GM19025 (cell line): ENCODE measurements at regions not wholly inside any gene's neighbourhood (a gene's known extent, or its start where the extent isn't known, plus 50 kb on each side); places are given as distances from the start of the nearest gene placed in this dataset.

ENCODE experiments used
- ATAC-seq: cut with Tn5 transposase; IDR thresholded peaks from one replicate; pipeline ENCODE4 v1.9.1; 2021; ENCODE audit warnings: mild to moderate bottlenecking, low read depth, moderate library complexity; ENCODE audit not compliant: unreplicated experiment

- ATAC-seq = no peak
These were observed 605.2 kb upstream of the ID2 start for GRCh38 chr2:8076448-8077342.

GRCh38 chr2:8078705-8079104 lies 603.2 kb upstream of the ID2 start:
- no peak for ATAC-seq

GRCh38 chr2:8080063-8080462 lies 601.8 kb upstream of the ID2 start:
- ATAC-seq = no peak

- no peak for ATAC-seq
These were observed 600.7 kb upstream of the ID2 start for GRCh38 chr2:8081130-8081529.

- no peak for ATAC-seq
These were observed 599.0 kb upstream of the ID2 start for GRCh38 chr2:8082840-8083239.

- no peak for ATAC-seq
These were observed 595.5 kb upstream of the ID2 start for GRCh38 chr2:8086357-8086756.

- no peak for ATAC-seq
These were observed 594.9 kb upstream of the ID2 start for GRCh38 chr2:8086796-8087479.

- no peak for ATAC-seq
These were observed 594.4 kb upstream of the ID2 start for GRCh38 chr2:8087480-8087840.

GRCh38 chr2:8088810-8089209 lies 593.0 kb upstream of the ID2 start:
- ATAC-seq = no peak

GRCh38 chr2:8089596-8089995 lies 592.3 kb upstream of the ID2 start:
- ATAC-seq = no peak

GRCh38 chr2:8090748-8091700 lies 590.8 kb upstream of the ID2 start:
- no peak for ATAC-seq

- no peak for ATAC-seq
These were observed 587.3 kb upstream of the ID2 start for GRCh38 chr2:8094526-8094925.

GRCh38 chr2:8095978-8096377 lies 585.9 kb upstream of the ID2 start:
- ATAC-seq = no peak

- no peak for ATAC-seq
These were observed 585.4 kb upstream of the ID2 start for GRCh38 chr2:8096484-8096883.

GRCh38 chr2:8098476-8099266 lies 583.2 kb upstream of the ID2 start:
- no peak for ATAC-seq

GRCh38 chr2:8099267-8099582 lies 582.6 kb upstream of the ID2 start:
- no peak for ATAC-seq

GRCh38 chr2:8101614-8102277 lies 580.1 kb upstream of the ID2 start:
- ATAC-seq = no peak

GRCh38 chr2:8102470-8102869 lies 579.4 kb upstream of the ID2 start:
- no peak for ATAC-seq

- no peak for ATAC-seq
These were observed 578.7 kb upstream of the ID2 start for GRCh38 chr2:8103085-8103708.
